Hepatocyte (in vitro differentiated cells): ENCODE measurements at regions not wholly inside any gene's neighbourhood (a gene's known extent, or its start where the extent isn't known, plus 50 kb on each side); places are given as distances from the start of the nearest gene placed in this dataset.

Experiments
- DNase-seq: peaks from one replicate; pipeline ENCODE4 v3.0.0-alpha.2; 2016; ENCODE audit warnings: low spot score
- H2AFZ ChIP-seq: fragments of 200-600 bp; sonication (generic); 2 replicates; pipeline ENCODE4 v1.6.0; 2016; ENCODE audit warnings: antibody characterized with exemption, mild to moderate bottlenecking
- H3K27ac ChIP-seq: fragments of 200-600 bp; sonication (generic); 2 replicates; pipeline ENCODE4 v1.5.1; 2016; ENCODE audit warnings: mild to moderate bottlenecking
- H3K27me3 ChIP-seq: fragments of 200-600 bp; sonication (generic); 2 replicates; pipeline ENCODE4 v1.6.1; 2016
- H3K36me3 ChIP-seq: fragments of 200-600 bp; sonication (generic); replicated peaks from 2 replicates; pipeline ENCODE4 v1.5.1; 2016; ENCODE audit warnings: low read depth; ENCODE audit not compliant: insufficient read depth
- H3K4me1 ChIP-seq: fragments of 200-600 bp; sonication (generic); 2 replicates; pipeline ENCODE4 v1.5.1; 2016; ENCODE audit warnings: mild to moderate bottlenecking, moderate library complexity; ENCODE audit not compliant: insufficient read depth
- H3K4me2 ChIP-seq: fragments of 200-600 bp; sonication (generic); 2 replicates; pipeline ENCODE4 v1.6.0; 2016
- H3K4me3 ChIP-seq: fragments of 200-600 bp; sonication (generic); 2 replicates; pipeline ENCODE4 v1.5.1; 2016; ENCODE audit warnings: mild to moderate bottlenecking
- H3K79me2 ChIP-seq: fragments of 200-600 bp; sonication (generic); 2 replicates; pipeline ENCODE4 v1.6.0; 2017; ENCODE audit warnings: mild to moderate bottlenecking
- H3K9me2 ChIP-seq: fragments of 200-600 bp; sonication (generic); replicated peaks from 2 replicates; pipeline ENCODE4 v1.6.0; 2017; ENCODE audit warnings: mild to moderate bottlenecking; ENCODE audit not compliant: insufficient read depth
- H3K9me3 ChIP-seq: fragments of 200-600 bp; sonication (generic); 2 replicates; pipeline ENCODE4 v1.5.1; 2016; ENCODE audit warnings: low read depth, mild to moderate bottlenecking
- H4K20me1 ChIP-seq: fragments of 200-600 bp; sonication (generic); 2 replicates; pipeline ENCODE4 v1.6.0; 2016; ENCODE audit warnings: mild to moderate bottlenecking; ENCODE audit not compliant: insufficient read depth, poor library complexity, severe bottlenecking
- CTCF ChIP-seq: fragments of 200-600 bp; sonication (generic); IDR thresholded peaks from 2 replicates; pipeline ENCODE4 v1.5.1; 2016; ENCODE audit warnings: antibody characterized with exemption, mild to moderate bottlenecking; ENCODE audit not compliant: poor library complexity
- EZH2 ChIP-seq: fragments of 200-600 bp; sonication (generic); IDR thresholded peaks from 2 replicates; pipeline ENCODE4 v1.6.1; 2016; ENCODE audit warnings: antibody characterized with exemption, mild to moderate bottlenecking, borderline replicate concordance
- EZH2phosphoT487 ChIP-seq: fragments of 200-600 bp; sonication (generic); IDR thresholded peaks from one replicate; pipeline ENCODE4 v1.6.1; 2018; ENCODE audit warnings: antibody characterized with exemption, mild to moderate bottlenecking, low read depth, moderate library complexity; ENCODE audit not compliant: unreplicated experiment, severe bottlenecking
- WGBS: methylation state at CpG from one replicate; pipeline ENCODE4 v1.1.6; 2016; ENCODE audit warnings: low lambda C conversion rate; ENCODE audit errors: missing lambda C conversion rate; 5-methylcytosine and 5-hydroxymethylcytosine counted together

GRCh38 chr3:22989716-22990115, 213.4 kb upstream of the UBE2E2 start:
- no peaks in the 10 kb centered on the region for H3K79me2 ChIP-seq
- DNase-seq = no peak
- H3K27ac ChIP-seq = no peak overlapping the region
- no peak overlapping the region for H2AFZ ChIP-seq
- no peaks in the 10 kb centered on the region for H3K9me2 ChIP-seq
- no peaks in the 10 kb centered on the region for H3K9me3 ChIP-seq
- H3K36me3 ChIP-seq = no peaks in the 10 kb centered on the region
- no peak overlapping the region for H3K4me3 ChIP-seq
- TF ChIP-seq EZH2phosphoT487 (no peak), EZH2 (no peak), CTCF (no peak)
- WGBS = 97% methylated on average over 17 of the region's 17 CpGs
- H3K27me3 ChIP-seq = no peaks in the 10 kb centered on the region
- H3K4me1 ChIP-seq = no peaks in the 10 kb centered on the region
- no peak overlapping the region for H3K4me2 ChIP-seq
- H4K20me1 ChIP-seq = no peaks in the 10 kb centered on the region

GRCh38 chr3:22990291-22991200, 212.6 kb upstream of the UBE2E2 start:
- Histone ChIP-seq H3K4me3 (no peak overlapping the region), H3K27me3 (no peaks in the 10 kb centered on the region), H2AFZ (no peak overlapping the region), H3K27ac (no peak overlapping the region), H3K4me1 (no peaks in the 10 kb centered on the region), H3K36me3 (no peaks in the 10 kb centered on the region), H3K9me3 (no peaks in the 10 kb centered on the region), H4K20me1 (no peaks in the 10 kb centered on the region), H3K4me2 (no peak overlapping the region), H3K9me2 (no peaks in the 10 kb centered on the region), H3K79me2 (no peaks in the 10 kb centered on the region)
- TF ChIP-seq EZH2phosphoT487 (no peak), EZH2 (no peak), CTCF (no peak)
- no peak for DNase-seq
- WGBS = 98% methylated on average over 44 of the region's 44 CpGs

- WGBS = 60% methylated on average over 2 of the region's 2 CpGs
- H3K4me3 ChIP-seq = no peak overlapping the region
- H2AFZ ChIP-seq = no peak overlapping the region
- no peaks in the 10 kb centered on the region for H3K9me2 ChIP-seq
- H3K4me2 ChIP-seq = no peak overlapping the region
- H3K27ac ChIP-seq = no peak overlapping the region
- H3K4me1 ChIP-seq = no peaks in the 10 kb centered on the region
- DNase-seq = no peak
- no peaks in the 10 kb centered on the region for H3K79me2 ChIP-seq
- H3K27me3 ChIP-seq = no peaks in the 10 kb centered on the region
- TF ChIP-seq EZH2phosphoT487 (no peak), EZH2 (no peak), CTCF (no peak)
- no peaks in the 10 kb centered on the region for H3K36me3 ChIP-seq
- H3K9me3 ChIP-seq = no peaks in the 10 kb centered on the region
- H4K20me1 ChIP-seq = no peaks in the 10 kb centered on the region
Observed at GRCh38 chr3:22994781-22995180, 208.3 kb upstream of the UBE2E2 start.
